GM12878 (cell line): ENCODE measurements at regions not wholly inside any gene's neighbourhood (a gene's known extent, or its start where the extent isn't known, plus 50 kb on each side); places are given as distances from the start of the nearest gene placed in this dataset.

Experiments
- CBFB ChIP-seq: IDR thresholded peaks from 2 replicates; pipeline ENCODE4 v1.6.1; 2016; ENCODE audit warnings: antibody characterized with exemption, low read depth
- CEBPZ ChIP-seq: fragments of 150-350 bp; IDR thresholded peaks from 2 replicates; pipeline ENCODE4 v1.6.1; 2016; ENCODE audit warnings: low read depth, low read length
- DPF2 ChIP-seq: fragments of 450-650 bp; IDR thresholded peaks from 2 replicates; pipeline ENCODE4 v1.6.1; 2017; ENCODE audit warnings: mild to moderate bottlenecking
- IKZF1 ChIP-seq: fragments of 450-650 bp; conservative IDR thresholded peaks from 2 replicates; pipeline ENCODE4 v1.6.1; 2017; ENCODE audit warnings: antibody characterized with exemption, mild to moderate bottlenecking
- KDM1A ChIP-seq: fragments of 200-600 bp; sonication (generic); IDR thresholded peaks from 2 replicates; pipeline ENCODE4 v1.6.1; 2016; ENCODE audit warnings: borderline replicate concordance
- MAX ChIP-seq: IDR thresholded peaks from 2 replicates; pipeline ENCODE4 v1.6.1; 2012; ENCODE audit warnings: low read depth, low read length, improper control_type of control experiment
- MLLT1 ChIP-seq: fragments of 450-650 bp; IDR thresholded peaks from 2 replicates; pipeline ENCODE4 v1.6.1; 2016; ENCODE audit warnings: mild to moderate bottlenecking
- MXI1 ChIP-seq: fragments of 150-350 bp; IDR thresholded peaks from 2 replicates; pipeline ENCODE4 v1.6.1; 2011; ENCODE audit warnings: low read depth, mild to moderate bottlenecking, inconsistent platforms, low read length, improper control_type of control experiment
- NFXL1 ChIP-seq: fragments of 450-650 bp; IDR thresholded peaks from 2 replicates; pipeline ENCODE4 v1.6.1; 2017; ENCODE audit warnings: antibody characterized with exemption, mild to moderate bottlenecking, borderline replicate concordance
- NR2C1 ChIP-seq: fragments of 450-650 bp; IDR thresholded peaks from 2 replicates; pipeline ENCODE4 v1.6.1; 2017; ENCODE audit warnings: antibody characterized with exemption, mild to moderate bottlenecking, moderate library complexity
- SMARCA5 ChIP-seq: fragments of 450-650 bp; IDR thresholded peaks from 2 replicates; pipeline ENCODE4 v1.6.1; 2017; ENCODE audit warnings: mild to moderate bottlenecking
- SREBF2 ChIP-seq: IDR thresholded peaks from 2 replicates; pipeline ENCODE4 v1.6.1; 2012; ENCODE audit warnings: mild to moderate bottlenecking, low read length
- TAF1 ChIP-seq: IDR thresholded peaks from 2 replicates; pipeline ENCODE4 v1.6.1; 2011; ENCODE audit warnings: mild to moderate bottlenecking, low read depth, low read length, borderline replicate concordance
- TCF12 ChIP-seq: IDR thresholded peaks from 2 replicates; pipeline ENCODE4 v1.6.1; 2011; ENCODE audit warnings: low read depth, mild to moderate bottlenecking, low read length
- USF2 ChIP-seq: IDR thresholded peaks from 2 replicates; pipeline ENCODE4 v1.6.1; 2011; ENCODE audit warnings: low read depth, low read length, improper control_type of control experiment, borderline replicate concordance
- WRNIP1 ChIP-seq: IDR thresholded peaks from 2 replicates; pipeline ENCODE4 v1.6.1; 2011; ENCODE audit warnings: low read depth, low read length, improper control_type of control experiment, borderline replicate concordance
- ZBED1 ChIP-seq: IDR thresholded peaks from 2 replicates; pipeline ENCODE4 v1.6.1; 2016; ENCODE audit warnings: borderline replicate concordance
- TF ChIP-seq, protein P1 (sequence below): fragments of 450-650 bp; formaldehyde crosslinking; IDR thresholded peaks from 2 replicates; pipeline ENCODE4 v1.4.0; 2022; ENCODE audit warnings: mild to moderate bottlenecking, moderate library complexity
- TF ChIP-seq, protein P2 (sequence below): IDR thresholded peaks from 2 replicates; pipeline ENCODE4 v1.6.1; 2011; ENCODE audit warnings: mild to moderate bottlenecking, low read depth, low read length, moderate library complexity; ENCODE audit not compliant: insufficient replicate concordance
- TF ChIP-seq, protein P3 (sequence below): fragments of 150-350 bp; IDR thresholded peaks from 2 replicates; pipeline ENCODE4 v1.6.1; 2014; ENCODE audit warnings: mild to moderate bottlenecking, low read depth, low read length

GRCh38 chr21:17931080-17931479 is 111.9 kb upstream of the C21orf91 start (continued):
- TF ChIP-seq, protein P1, sequence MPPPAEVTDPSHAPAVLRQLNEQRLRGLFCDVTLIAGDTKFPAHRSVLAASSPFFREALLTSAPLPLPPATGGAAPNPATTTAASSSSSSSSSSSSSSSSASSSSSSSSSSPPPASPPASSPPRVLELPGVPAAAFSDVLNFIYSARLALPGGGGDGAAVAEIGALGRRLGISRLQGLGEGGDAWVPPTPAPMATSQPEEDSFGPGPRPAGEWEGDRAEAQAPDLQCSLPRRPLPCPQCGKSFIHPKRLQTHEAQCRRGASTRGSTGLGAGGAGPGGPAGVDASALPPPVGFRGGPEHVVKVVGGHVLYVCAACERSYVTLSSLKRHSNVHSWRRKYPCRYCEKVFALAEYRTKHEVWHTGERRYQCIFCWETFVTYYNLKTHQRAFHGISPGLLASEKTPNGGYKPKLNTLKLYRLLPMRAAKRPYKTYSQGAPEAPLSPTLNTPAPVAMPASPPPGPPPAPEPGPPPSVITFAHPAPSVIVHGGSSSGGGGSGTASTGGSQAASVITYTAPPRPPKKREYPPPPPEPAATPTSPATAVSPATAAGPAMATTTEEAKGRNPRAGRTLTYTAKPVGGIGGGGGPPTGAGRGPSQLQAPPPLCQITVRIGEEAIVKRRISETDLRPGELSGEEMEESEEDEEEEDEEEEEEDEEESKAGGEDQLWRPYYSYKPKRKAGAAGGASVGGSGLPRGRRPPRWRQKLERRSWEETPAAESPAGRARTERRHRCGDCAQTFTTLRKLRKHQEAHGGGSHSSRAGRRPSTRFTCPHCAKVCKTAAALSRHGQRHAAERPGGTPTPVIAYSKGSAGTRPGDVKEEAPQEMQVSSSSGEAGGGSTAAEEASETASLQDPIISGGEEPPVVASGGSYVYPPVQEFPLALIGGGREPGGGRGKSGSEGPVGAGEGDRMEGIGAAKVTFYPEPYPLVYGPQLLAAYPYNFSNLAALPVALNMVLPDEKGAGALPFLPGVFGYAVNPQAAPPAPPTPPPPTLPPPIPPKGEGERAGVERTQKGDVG = no peak
- TF ChIP-seq WRNIP1 (0 out of 2 replicates have a peak, but pooled peaks have one; percentile 38), NFXL1 (no peak), TAF1 (no peak), NR2C1 (no peak), ZBED1 (no peak), MAX (no peak), CEBPZ (no peak), TCF12 (no peak), DPF2 (no peak), MXI1 (0 out of 2 replicates have a peak, but pooled peaks have one; percentile 19), SMARCA5 (0 out of 2 replicates have a peak, but pooled peaks have one; percentile 32), CBFB (no peak), IKZF1 (no peak; the same call in 1 of the 2 replicates), MLLT1 (0 out of 2 replicates have a peak, but pooled peaks have one; percentile 32), KDM1A (no peak), USF2 (no peak), SREBF2 (no peak)
- TF ChIP-seq, protein P2, sequence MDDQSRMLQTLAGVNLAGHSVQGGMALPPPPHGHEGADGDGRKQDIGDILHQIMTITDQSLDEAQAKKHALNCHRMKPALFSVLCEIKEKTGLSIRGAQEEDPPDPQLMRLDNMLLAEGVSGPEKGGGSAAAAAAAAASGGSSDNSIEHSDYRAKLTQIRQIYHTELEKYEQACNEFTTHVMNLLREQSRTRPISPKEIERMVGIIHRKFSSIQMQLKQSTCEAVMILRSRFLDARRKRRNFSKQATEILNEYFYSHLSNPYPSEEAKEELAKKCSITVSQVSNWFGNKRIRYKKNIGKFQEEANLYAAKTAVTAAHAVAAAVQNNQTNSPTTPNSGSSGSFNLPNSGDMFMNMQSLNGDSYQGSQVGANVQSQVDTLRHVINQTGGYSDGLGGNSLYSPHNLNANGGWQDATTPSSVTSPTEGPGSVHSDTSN = peak; percentile 35
- TF ChIP-seq, protein P3, sequence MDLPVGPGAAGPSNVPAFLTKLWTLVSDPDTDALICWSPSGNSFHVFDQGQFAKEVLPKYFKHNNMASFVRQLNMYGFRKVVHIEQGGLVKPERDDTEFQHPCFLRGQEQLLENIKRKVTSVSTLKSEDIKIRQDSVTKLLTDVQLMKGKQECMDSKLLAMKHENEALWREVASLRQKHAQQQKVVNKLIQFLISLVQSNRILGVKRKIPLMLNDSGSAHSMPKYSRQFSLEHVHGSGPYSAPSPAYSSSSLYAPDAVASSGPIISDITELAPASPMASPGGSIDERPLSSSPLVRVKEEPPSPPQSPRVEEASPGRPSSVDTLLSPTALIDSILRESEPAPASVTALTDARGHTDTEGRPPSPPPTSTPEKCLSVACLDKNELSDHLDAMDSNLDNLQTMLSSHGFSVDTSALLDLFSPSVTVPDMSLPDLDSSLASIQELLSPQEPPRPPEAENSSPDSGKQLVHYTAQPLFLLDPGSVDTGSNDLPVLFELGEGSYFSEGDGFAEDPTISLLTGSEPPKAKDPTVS = no peak
